GM06990 (cell line): ENCODE measurements at regions not wholly inside any gene's neighbourhood (a gene's known extent, or its start where the extent isn't known, plus 50 kb on each side); places are given as distances from the start of the nearest gene placed in this dataset.

Source experiments
- DNase-seq: peaks from one replicate; pipeline ENCODE4 v3.0.0-alpha.2; 2011; ENCODE audit not compliant: insufficient read length; ENCODE audit errors: extremely low read depth
- H3K27me3 ChIP-seq: replicated peaks from 2 replicates; pipeline ENCODE4 v1.6.0; 2011; ENCODE audit warnings: low read length; ENCODE audit not compliant: control insufficient read depth, insufficient read depth
- H3K36me3 ChIP-seq: 2 replicates; pipeline ENCODE4 v1.5.1; 2011; ENCODE audit warnings: low read length; ENCODE audit not compliant: control insufficient read depth, insufficient read depth
- H3K4me3 ChIP-seq: replicated peaks from 2 replicates; pipeline ENCODE4 v1.5.1; 2011; ENCODE audit warnings: low read depth, mild to moderate bottlenecking, control low read depth, low read length
- TF ChIP-seq, protein P1 (sequence below): IDR thresholded peaks from 2 replicates; pipeline ENCODE4 v1.5.1; 2011; ENCODE audit warnings: low read length, control low read depth, mild to moderate bottlenecking, inconsistent platforms; ENCODE audit not compliant: insufficient read depth, poor library complexity, severe bottlenecking

DNA sequence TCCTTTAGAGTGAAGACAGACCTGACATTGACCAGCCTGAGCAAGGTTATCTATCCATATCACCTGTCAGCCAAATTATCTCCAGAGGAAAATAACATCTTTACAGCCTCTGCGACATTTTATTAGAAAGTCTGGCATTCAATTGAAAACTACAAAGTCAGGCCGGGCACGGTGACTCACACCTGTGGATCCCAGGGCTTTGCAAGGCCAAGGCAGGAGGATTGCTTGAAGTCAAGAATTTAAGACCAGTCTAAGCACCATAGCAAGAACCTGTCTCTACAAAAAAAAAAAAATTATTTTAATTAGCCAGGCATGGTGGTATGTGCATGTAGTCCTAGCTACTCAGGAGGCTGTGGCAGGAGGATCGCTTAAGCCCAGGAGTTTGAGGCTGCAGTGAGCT is 141.6 kb downstream of the RCN1 start:
- H3K36me3 ChIP-seq: no peaks in the 10 kb centered on the region
- no peaks in the 10 kb centered on the region for H3K27me3 ChIP-seq
- DNase-seq: no peak
- H3K4me3 ChIP-seq: no peak overlapping the region
- TF ChIP-seq, protein P1, sequence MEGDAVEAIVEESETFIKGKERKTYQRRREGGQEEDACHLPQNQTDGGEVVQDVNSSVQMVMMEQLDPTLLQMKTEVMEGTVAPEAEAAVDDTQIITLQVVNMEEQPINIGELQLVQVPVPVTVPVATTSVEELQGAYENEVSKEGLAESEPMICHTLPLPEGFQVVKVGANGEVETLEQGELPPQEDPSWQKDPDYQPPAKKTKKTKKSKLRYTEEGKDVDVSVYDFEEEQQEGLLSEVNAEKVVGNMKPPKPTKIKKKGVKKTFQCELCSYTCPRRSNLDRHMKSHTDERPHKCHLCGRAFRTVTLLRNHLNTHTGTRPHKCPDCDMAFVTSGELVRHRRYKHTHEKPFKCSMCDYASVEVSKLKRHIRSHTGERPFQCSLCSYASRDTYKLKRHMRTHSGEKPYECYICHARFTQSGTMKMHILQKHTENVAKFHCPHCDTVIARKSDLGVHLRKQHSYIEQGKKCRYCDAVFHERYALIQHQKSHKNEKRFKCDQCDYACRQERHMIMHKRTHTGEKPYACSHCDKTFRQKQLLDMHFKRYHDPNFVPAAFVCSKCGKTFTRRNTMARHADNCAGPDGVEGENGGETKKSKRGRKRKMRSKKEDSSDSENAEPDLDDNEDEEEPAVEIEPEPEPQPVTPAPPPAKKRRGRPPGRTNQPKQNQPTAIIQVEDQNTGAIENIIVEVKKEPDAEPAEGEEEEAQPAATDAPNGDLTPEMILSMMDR: no peak

DNA sequence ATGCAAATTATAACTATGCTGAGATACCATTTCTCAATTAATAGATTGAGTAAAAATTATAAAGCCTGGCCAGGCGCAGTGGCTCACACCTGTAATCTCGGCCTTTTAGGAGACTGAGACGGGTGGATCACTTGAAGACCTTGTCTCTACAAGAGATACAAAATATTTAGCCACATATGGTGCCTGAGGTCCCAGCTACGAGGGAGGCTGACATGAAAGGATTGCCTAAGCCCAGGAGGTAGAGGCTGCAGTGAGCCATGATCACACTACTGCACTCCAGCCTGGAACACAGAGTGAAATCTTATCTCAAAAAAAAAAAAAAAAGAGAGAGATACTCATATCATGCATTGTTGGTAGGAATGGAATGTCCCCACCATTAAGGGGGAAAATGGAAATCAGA is 142.4 kb downstream of the RCN1 start:
- no peak overlapping the region for H3K4me3 ChIP-seq
- TF ChIP-seq, protein P1: no peak
- no peak for DNase-seq
- no peaks in the 10 kb centered on the region for H3K36me3 ChIP-seq
- no peaks in the 10 kb centered on the region for H3K27me3 ChIP-seq

DNA sequence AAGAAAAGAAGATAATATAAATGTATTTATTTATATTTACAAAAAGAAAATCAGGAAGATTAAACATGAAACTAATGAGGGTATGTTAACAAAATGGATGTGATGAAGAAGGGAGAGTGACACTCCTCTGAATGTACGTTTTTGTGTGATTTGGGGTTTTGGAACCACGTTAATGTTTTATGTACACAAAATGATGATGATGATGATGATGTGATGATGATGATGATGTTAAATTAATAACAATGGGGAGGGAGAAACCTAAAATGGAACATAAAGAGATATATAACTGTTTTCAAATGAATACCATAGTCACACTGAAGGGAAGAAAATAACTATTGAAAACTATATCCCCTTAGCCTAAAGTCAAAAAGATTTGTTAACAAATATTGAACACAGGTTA is 143.1 kb downstream of the RCN1 start:
- no peak for DNase-seq
- Histone ChIP-seq H3K4me3 (no peak overlapping the region), H3K36me3 (no peaks in the 10 kb centered on the region), H3K27me3 (no peaks in the 10 kb centered on the region)
- TF ChIP-seq, protein P1: no peak

DNA sequence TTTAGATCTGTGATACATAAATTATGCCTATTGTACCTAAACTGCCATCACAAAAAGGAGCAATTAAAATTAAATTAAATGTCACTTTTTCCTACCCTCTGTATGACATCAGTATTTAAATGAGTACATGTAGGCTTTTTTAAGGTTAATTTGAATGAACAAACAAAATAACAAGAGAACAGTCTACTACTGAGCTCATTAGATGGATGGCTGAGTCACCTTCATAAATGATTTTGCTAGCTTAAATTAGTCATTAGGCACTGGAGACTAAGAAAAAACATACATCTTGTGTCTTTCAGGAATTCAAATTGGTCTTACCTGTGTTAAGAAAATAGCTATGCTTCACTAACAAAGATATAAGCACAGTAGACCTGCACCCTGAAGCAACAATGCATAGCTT is 153.6 kb downstream of the RCN1 start:
- TF ChIP-seq, protein P1: no peak
- no peaks in the 10 kb centered on the region for H3K27me3 ChIP-seq
- no peak overlapping the region for H3K4me3 ChIP-seq
- no peaks in the 10 kb centered on the region for H3K36me3 ChIP-seq
- DNase-seq: no peak

DNA sequence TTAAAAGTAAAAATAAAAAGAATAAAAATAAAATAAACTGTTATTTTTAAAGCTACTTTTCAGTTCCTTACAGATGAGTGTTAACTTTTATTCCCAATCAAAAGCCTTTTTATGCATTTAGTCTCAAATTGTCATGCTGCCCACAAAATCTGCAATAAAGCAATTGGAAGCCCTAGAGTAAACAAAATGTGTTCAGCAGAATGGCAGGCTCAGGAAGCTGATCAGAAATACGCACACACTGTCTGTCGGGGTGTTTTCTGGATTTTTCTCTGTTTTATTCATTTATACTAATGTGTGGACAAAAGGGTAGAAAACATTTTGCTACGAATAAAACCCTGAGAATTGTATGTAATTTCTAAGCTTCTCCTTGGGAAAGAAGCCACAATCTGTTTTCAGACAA is 162.8 kb downstream of the RCN1 start:
- Histone ChIP-seq H3K4me3 (no peak overlapping the region), H3K27me3 (no peaks in the 10 kb centered on the region), H3K36me3 (no peaks in the 10 kb centered on the region)
- no peak for DNase-seq
- TF ChIP-seq, protein P1: no peak

DNA sequence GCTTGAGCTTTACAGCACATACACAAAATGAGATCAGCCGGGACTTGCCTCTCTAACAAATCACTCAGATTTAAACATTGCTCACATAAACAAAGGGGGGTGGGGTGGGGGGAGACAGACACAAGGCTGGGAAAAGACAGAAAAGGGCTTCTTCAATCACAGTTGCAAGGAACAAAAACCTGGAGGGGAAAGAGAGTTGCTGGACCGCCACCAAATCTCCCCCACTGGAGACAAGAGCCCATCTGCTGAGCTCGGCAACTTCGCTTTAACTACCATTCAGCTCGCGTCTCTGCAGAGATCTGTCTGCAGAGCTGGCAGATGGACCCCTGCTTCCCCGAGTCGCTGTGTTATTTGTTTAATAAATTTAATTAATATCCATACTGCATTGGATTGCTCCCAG is 165.0 kb downstream of the RCN1 start:
- TF ChIP-seq, protein P1: no peak
- no peaks in the 10 kb centered on the region for H3K36me3 ChIP-seq
- DNase-seq: no peak
- no peak overlapping the region for H3K4me3 ChIP-seq
- H3K27me3 ChIP-seq: no peaks in the 10 kb centered on the region
